ENCODE measurements at regions not wholly inside any gene's neighbourhood (a gene's known extent, or its start where the extent isn't known, plus 50 kb on each side); places are given as distances from the start of the nearest gene placed in this dataset.

DNA sequence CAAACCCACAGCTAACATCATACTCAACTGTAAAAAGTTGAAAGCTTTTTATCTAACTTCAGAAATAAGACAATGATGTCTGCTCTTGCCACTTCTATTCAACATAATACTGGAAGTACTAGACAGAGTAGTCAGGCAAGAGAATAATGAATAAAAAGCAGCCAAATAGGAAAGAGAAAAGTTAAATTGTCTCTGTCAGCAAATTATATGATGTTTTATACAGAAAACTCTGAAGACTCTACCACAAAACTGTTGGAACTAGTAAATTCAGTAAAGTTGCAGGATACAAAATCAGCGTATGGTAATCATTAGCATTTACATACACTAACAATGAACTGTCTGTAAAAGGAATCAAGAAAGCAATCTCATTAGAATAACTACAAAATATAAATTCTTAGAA lies 752.9 kb upstream of the CT83 start:
- TF ChIP-seq POLR2A (IDR thresholded peaks at IDR 0.05) (no peak), CTCF (IDR thresholded peaks at IDR 0.05) (no peak)
